GM19328 (cell line): ENCODE measurements at regions not wholly inside any gene's neighbourhood (a gene's known extent, or its start where the extent isn't known, plus 50 kb on each side); places are given as distances from the start of the nearest gene placed in this dataset.

ENCODE experiments used
- ATAC-seq: cut with Tn5 transposase; IDR thresholded peaks from one replicate; pipeline ENCODE4 v1.9.1; 2021; ENCODE audit warnings: mild to moderate bottlenecking, moderate library complexity; ENCODE audit not compliant: unreplicated experiment

GRCh38 chr12:90899456-90900182, 55.4 kb downstream of the CCER1 start:
- ATAC-seq, result no peak

DNA sequence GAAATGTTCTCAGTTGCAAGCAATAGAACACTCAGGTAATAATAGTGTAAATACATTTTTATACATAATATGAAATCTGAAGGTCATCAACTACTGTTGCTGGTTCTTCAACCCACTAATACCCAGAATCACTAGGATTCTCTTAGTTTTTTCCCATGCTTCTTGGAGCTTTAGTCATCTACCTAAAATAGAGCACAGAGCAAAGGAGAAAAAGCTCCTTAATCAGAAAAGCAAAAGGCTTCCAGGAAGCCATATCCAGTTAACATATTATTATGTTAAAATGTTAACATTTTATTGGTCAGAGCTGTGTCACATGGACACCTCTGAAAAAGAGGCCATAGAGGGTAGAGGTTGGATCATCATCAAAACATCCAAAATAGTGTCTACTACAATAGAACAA, 57.0 kb downstream of the CCER1 start:
- no peak for ATAC-seq

- ATAC-seq, result no peak
Measured at GRCh38 chr12:90897316-90897715, 57.7 kb downstream of the CCER1 start.

GRCh38 chr12:90896821-90897220, 58.2 kb downstream of the CCER1 start:
- no peak for ATAC-seq

- ATAC-seq, result no peak
Measured at GRCh38 chr12:90896164-90896563, 58.8 kb downstream of the CCER1 start.

DNA sequence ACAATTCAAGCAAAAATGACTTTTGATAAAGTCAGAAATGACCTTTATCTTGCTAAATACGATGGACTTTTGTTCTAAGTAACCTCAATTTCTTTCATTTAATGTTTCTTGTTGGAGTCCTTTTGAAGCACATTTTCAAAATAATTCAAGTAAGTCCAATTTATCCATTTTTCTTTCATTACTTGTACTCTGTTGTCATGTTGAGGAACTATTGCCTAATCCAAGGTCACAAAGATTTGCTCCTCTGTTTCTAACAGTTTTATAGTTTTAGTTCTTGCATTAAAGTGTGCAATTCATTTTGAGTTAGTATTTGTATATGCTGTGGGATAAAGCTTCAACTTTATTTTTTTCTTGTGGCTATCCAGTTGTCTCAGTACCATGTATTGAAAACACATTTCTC, 66.7 kb downstream of the CCER1 start:
- ATAC-seq, result no peak

DNA sequence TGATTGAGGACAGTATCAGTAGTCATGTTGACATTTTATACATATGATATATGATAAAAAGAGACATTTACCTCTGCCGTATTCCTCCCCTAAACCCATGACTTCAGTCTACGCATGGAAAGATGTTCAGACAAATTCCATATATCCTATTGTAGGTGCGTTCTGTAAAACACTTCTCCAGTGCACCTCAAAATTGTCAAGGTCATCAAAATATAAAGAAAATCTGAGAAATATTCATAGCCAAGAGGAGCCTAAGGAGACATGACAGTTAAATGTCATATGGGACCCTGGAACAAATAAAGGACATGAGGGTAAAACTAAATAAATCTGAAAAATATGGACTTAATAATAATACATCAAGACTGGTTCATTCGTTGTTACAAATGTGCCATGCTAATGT, 71.5 kb downstream of the CCER1 start:
- no peak for ATAC-seq

DNA sequence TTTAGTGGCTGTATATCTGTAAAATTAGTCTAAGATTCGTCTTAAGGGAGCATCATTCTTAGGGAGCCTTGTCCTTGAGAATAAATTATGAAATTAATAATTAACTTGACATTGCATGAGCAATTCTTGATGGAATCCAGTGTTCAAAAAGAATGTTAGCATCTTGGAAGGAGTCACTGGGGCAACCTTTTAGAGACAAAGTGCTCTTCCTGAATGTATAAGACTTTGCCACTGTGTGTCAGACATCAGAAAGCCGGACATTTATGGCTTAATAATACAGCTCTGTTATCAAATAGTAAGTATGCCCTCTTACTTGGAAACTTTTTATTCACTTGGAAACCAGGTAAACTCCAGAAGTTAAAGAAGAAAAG, 83.3 kb downstream of the CCER1 start:
- no peak for ATAC-seq

DNA sequence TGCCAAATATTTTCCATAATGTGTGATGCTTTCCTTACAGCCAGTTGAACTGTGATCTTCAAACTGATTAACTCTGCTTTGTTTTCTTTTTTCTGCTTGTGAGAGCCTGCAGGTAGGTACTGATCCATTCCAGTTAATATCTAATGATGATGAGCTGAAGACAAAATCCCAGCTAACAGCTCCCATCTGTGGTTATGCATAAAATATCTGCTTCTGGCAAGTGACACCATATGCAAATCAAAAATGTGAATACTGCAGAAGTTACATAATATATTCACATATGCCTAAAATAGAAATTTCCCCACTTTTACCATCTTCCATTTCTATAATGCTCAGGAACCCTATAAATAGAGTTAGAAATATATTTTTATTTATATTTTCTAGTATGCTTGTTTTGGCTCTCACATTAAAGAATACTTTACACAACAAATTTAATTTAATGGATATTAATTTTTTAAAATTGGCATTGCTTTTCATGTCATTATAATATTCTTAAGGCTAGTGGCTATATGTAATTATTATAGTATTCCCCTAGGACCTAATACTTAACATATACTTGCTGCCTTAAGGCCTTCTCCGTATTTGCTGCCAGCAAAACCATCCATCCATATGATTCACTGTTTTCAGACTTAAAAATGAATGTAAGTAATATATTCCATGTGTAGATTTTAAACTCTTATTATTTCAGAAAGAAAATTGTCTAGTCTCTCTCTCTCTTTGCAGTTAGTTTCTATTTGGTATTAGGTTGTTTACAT, 83.8 kb downstream of the CCER1 start:
- no peak for ATAC-seq

- no peak for ATAC-seq
Measured at GRCh38 chr12:90868626-90869025, 86.3 kb downstream of the CCER1 start.

DNA sequence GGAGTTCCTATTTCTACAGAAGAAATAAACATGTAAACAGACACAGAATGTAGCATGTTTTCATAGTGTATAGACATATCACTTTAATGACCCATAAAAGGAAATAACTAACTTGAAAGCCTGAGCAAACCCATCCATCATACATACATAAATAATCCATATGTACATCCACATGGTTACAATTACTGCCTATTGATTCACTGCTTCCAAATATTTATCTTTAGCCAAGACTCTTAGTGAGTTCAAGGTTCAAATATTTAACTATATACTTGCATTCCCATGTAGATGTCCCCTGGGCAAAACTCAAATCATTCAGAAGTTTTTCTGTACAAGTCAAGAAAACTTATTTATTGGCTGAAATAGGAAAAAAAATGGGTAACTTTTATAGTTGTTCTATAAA, 95.4 kb downstream of the CCER1 start:
- ATAC-seq, result no peak

DNA sequence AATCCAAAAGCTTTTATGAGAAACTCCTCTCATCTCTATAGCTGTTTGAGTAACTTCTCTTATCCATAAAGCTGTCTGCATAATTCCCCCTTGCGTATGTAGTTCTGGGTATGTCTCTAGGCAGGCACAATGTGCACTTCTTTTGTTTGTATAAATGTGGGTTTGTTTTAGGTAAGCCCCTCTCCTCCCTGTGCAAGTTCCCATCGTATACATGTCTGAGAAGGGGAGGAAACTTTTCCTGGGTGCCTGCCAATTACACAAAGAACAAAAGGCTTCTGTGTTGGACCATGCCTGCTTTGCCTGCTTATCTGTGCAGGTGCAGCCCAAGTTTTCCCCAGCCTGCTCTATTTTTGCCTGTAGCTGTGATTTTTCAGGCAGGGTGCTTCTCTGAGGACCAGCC, 96.7 kb downstream of the CCER1 start:
- ATAC-seq, result no peak

- no peak for ATAC-seq
Measured at GRCh38 chr12:90855534-90855933, 99.4 kb downstream of the CCER1 start.

DNA sequence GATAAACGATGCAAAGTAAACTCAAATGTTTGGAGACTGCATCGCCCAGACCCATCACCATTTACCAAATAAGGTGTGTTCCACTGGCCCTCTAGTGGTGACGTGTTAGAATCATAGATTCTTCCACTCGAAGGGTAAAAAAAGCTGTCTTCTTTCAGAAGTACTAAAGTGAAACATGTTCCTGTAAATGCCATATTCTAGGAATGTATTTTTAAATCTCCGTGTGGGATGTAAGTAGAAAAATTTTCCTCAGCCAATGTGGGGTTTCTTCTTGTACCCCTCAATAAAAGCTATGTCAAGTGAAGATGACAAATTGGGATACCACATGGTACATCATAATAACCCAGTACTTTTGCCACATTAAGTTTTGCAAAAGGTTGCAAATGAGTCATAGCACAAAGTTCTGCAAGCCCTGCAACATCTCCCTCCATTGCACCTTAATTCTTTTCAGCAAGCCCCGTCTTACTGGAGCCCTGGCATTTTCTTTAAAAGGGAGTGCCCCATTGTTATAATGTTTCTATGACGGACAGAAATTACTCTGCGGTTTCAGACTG, 100.8 kb downstream of the CCER1 start:
- no peak for ATAC-seq

DNA sequence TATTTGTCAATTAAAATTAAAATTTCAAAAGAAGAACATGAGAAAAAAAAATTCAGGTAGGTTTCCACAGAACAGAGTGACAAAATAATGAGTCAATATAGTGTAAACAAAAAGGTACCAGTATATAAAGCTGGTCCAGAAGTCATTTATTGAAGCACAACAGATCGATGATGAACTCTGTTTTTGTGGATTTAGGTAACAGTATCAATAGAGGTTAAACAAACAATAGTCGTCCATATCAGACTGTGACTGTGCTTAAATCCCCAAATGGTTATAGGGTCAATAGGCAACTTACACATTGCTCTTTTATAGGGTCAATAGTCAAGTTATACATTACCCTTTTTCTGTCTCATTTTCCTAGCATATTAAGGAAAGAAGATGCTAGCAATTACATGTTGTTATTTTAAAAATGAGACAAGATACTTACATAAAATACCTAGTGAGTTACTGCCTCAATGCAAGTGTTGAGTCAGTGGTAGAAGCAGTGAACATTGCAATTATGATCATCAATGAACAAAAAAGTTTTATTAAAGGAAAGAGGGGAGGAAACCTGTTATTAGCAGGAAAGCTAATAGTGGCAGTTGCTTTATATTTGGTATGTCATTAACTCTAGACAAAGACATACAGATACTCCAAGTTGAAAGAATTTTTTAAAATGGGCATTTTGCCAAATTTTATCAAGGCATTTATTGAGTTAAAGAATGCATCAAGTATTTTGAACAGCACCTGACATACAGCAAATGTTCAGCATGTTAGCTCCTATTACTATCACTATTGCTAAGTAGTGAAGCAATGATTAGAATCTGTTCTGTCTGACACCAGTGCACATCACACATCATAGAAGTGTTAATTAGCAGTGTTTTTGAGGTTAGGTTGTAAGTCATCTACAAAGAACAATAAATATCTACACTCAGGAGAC, 102.9 kb downstream of the CCER1 start:
- no peak for ATAC-seq

DNA sequence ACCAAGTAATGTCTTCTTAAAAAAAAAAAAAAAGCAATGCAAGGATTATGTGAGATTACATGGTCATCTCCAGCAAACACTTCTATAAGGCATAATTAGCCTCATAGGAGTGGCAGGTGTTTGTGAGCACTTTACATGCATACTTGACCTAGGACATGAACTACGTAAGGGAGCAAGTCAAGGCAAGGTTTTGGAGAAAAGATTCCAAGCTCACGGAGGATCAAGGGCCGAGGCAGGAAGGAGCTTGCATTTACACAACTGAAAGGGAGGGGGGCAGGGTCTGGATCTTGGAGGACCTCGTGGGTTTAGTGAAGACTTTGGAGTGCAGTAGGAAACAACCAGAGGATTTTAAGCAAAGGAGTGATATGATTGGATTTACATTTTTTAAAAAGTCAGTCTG, 112.5 kb downstream of the CCER1 start:
- ATAC-seq, result no peak

- ATAC-seq, result no peak
Measured at GRCh38 chr12:90841336-90841735, 113.6 kb downstream of the CCER1 start.

DNA sequence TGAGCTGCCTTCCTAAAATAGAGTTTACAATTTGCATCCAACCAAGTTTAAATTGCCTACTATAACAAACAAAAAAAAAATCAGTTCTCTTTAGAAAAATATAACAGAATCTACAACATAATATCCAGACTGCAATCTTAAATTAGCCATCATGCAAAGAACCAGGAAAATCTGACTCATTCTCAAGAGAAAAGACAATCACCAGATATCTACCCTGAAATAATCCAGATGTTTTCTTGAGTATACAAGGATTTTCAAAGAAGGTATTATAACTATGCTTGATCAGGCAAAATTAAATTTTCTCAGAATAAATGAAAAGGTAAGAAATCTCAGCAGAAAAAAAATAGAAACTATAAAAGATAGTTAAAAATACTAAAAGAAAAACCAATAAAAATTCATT, 115.6 kb downstream of the CCER1 start:
- no peak for ATAC-seq

GRCh38 chr12:90836689-90837088, 118.3 kb downstream of the CCER1 start:
- no peak for ATAC-seq

DNA sequence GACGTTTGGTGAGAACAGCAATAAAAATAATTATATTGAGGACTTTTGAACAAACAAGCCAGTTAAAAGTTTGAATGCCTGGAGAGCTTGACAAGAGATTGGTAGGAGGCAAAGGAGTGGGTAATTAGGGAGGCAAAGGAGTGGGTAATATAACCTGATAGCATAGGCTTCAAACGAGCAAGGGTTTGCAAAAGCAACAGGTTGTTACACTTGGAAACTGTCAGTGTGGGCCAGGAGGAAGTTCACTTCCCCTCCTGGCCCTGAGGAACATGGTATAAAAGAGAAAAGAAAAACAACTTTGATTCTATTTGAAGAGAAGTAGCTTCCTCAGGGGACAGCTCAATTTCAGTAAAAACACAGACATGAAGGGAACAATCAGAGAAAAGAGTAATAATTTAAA, 121.7 kb downstream of the CCER1 start:
- ATAC-seq, result no peak

GRCh38 chr12:90832427-90832826, 122.5 kb downstream of the CCER1 start:
- ATAC-seq, result no peak
